HEK293 (cell line): ENCODE measurements at regions not wholly inside any gene's neighbourhood (a gene's known extent, or its start where the extent isn't known, plus 50 kb on each side); places are given as distances from the start of the nearest gene placed in this dataset.
"Not testable (repeated sequence)": the region's sequence is repeated elsewhere in the genome, so short reads cannot be mapped to it uniquely, and the experiment has no call there.

Experiments used
- CTCF ChIA-PET: fragments of 350-600 bp; formaldehyde crosslinking; extraction: SDS; loops from one replicate; lab custom pipeline; 2021; ENCODE audit warnings: antibody characterized with exemption; lab: Yijun Ruan, JAX
- POLR2A ChIA-PET: fragments of 300-600 bp; formaldehyde crosslinking; extraction: SDS; loops from one replicate; lab custom pipeline; 2020; ENCODE audit warnings: antibody characterized with exemption, inconsistent platforms; lab: Yijun Ruan, JAX
- H3K27ac ChIP-seq: fragments of 200-500 bp; sonication (Bioruptor generic); 2 replicates; pipeline ENCODE4 v1.5.1; 2014; ENCODE audit warnings: low read depth, low read length, control low read depth, inconsistent platforms; ENCODE audit errors: extremely low read depth
- H3K36me3 ChIP-seq, 2 experiments: fragments of 200-500 bp in 1 of 2; sonication (Bioruptor generic) in 1 of 2; 1 replicate in 1 of 2; 2 replicates in 1 of 2; pipeline ENCODE4 v1.5.1; 2014 to 2017; ENCODE audit warnings: inconsistent platforms in 2 of 2, low read length in 2 of 2; ENCODE audit not compliant: control insufficient read depth in 2 of 2, insufficient read depth in 1 of 2
- H3K4me1 ChIP-seq: fragments of 200-500 bp; sonication (Bioruptor generic); 2 replicates; pipeline ENCODE4 v1.5.1; 2014; ENCODE audit warnings: mild to moderate bottlenecking, low read length, inconsistent platforms; ENCODE audit not compliant: control insufficient read depth, insufficient read depth
- H3K4me3 ChIP-seq: 2 replicates; pipeline ENCODE4 v1.5.1; 2011; ENCODE audit warnings: low read depth, mild to moderate bottlenecking, control low read depth, low read length, moderate library complexity
- H3K9me3 ChIP-seq: fragments of 200-500 bp; sonication (Bioruptor generic); 2 replicates; pipeline ENCODE4 v1.5.1; 2014; ENCODE audit warnings: low read depth, low read length, inconsistent platforms; ENCODE audit not compliant: control insufficient read depth, insufficient read depth
- ZNF214 ChIP-seq: fragments of 450-650 bp; formaldehyde crosslinking; IDR thresholded peaks from 2 replicates; pipeline ENCODE4 v1.5.1; 2017; ENCODE audit warnings: missing biosample characterization, mild to moderate bottlenecking, missing genetic modification characterization, borderline replicate concordance
- ZNF311 ChIP-seq: fragments of 450-650 bp; formaldehyde crosslinking; IDR thresholded peaks from 2 replicates; pipeline ENCODE4 v1.5.1; 2017; ENCODE audit warnings: missing biosample characterization, missing genetic modification characterization, borderline replicate concordance
- ZNF548 ChIP-seq: fragments of 450-650 bp; formaldehyde crosslinking; IDR thresholded peaks from 2 replicates; pipeline ENCODE4 v1.5.1; 2016; ENCODE audit warnings: missing biosample characterization, missing genetic modification characterization
- ZNF747 ChIP-seq: fragments of 450-650 bp; formaldehyde crosslinking; IDR thresholded peaks from 2 replicates; pipeline ENCODE4 v1.5.1; 2016; ENCODE audit warnings: missing biosample characterization, missing genetic modification characterization
- ZNF837 ChIP-seq: fragments of 450-650 bp; formaldehyde crosslinking; IDR thresholded peaks from 2 replicates; pipeline ENCODE4 v1.5.1; 2016; ENCODE audit warnings: missing biosample characterization, missing genetic modification characterization

GRCh38 chr7:66474441-66474840 is 154.2 kb upstream of the KCTD7 start (continued):
- TF ChIP-seq ZNF837 (tag by site-specific recombination) (no peak), ZNF311 (tag by site-specific recombination) (no peak), ZNF548 (tag by site-specific recombination) (no peak), ZNF214 (no peak), ZNF747 (tag by site-specific recombination) (no peak)

- H3K4me1 ChIP-seq, H3K27ac ChIP-seq, CTCF ChIA-PET, POLR2A ChIA-PET, H3K9me3 ChIP-seq, H3K4me3 ChIP-seq: not testable (repeated sequence)
- peaks cover 0 to 11% of the 10 kb centered on the region in 2 experiments; a peak in 1 of 3 replicates for H3K36me3 ChIP-seq
These were observed 152.6 kb upstream of the KCTD7 start for GRCh38 chr7:66476056-66476455.

GRCh38 chr7:66477822-66478397 is 150.8 kb upstream of the KCTD7 start:
- H3K36me3 ChIP-seq, result peaks cover 0 to 15% of the 10 kb centered on the region in 2 experiments; a peak in 1 of 3 replicates
- POLR2A ChIA-PET, H3K27ac ChIP-seq, H3K9me3 ChIP-seq, H3K4me1 ChIP-seq, H3K4me3 ChIP-seq, CTCF ChIA-PET: not testable (repeated sequence)

GRCh38 chr7:66481229-66481628 is 147.5 kb upstream of the KCTD7 start:
- POLR2A ChIA-PET, result not testable (repeated sequence)

GRCh38 chr7:66489065-66489464 is 139.6 kb upstream of the KCTD7 start:
- H3K9me3 ChIP-seq, H3K4me1 ChIP-seq, CTCF ChIA-PET, H3K4me3 ChIP-seq, POLR2A ChIA-PET, H3K27ac ChIP-seq, H3K36me3 ChIP-seq: not testable (repeated sequence)

More at GRCh38 chr7:66481229-66481628, 147.5 kb upstream of the KCTD7 start:
- H3K4me3 ChIP-seq, H3K9me3 ChIP-seq, CTCF ChIA-PET, H3K27ac ChIP-seq, H3K4me1 ChIP-seq: not testable (repeated sequence)
- peaks cover 0 to 12% of the 10 kb centered on the region in 2 experiments; a peak in 1 of 3 replicates for H3K36me3 ChIP-seq

- POLR2A ChIA-PET, CTCF ChIA-PET, H3K36me3 ChIP-seq, H3K4me3 ChIP-seq, H3K4me1 ChIP-seq, H3K27ac ChIP-seq, H3K9me3 ChIP-seq: not testable (repeated sequence)
These were observed 138.9 kb upstream of the KCTD7 start for GRCh38 chr7:66489741-66490140.

GRCh38 chr7:66490979-66491378 is 137.7 kb upstream of the KCTD7 start:
- CTCF ChIA-PET, result not testable (repeated sequence)

GRCh38 chr7:66492405-66492804 is 136.3 kb upstream of the KCTD7 start:
- CTCF ChIA-PET, H3K9me3 ChIP-seq, H3K4me3 ChIP-seq, H3K36me3 ChIP-seq, H3K4me1 ChIP-seq, H3K27ac ChIP-seq: not testable (repeated sequence)
- POLR2A ChIA-PET, result interaction anchor here (0.7 kb wide), 1 partner anchor 417 kb away, joined by 3 read pairs; no protein-coding TSS in a partner anchor

More at GRCh38 chr7:66490979-66491378, 137.7 kb upstream of the KCTD7 start:
- H3K9me3 ChIP-seq, H3K36me3 ChIP-seq, H3K4me3 ChIP-seq, H3K4me1 ChIP-seq, H3K27ac ChIP-seq: not testable (repeated sequence)
- POLR2A ChIA-PET, result interaction anchor here (0.7 kb wide), 1 partner anchor 24 kb away, joined by 5 read pairs; no protein-coding TSS in a partner anchor
